Activated CD4-positive, alpha-beta T cell treated with anti-CD3 and anti-CD28 coated beads, Interleukin-2, amount 10 ng/mL, durations not matched to agents 24 days and 14 days (primary cell): ENCODE measurements at regions not wholly inside any gene's neighbourhood (a gene's known extent, or its start where the extent isn't known, plus 50 kb on each side); places are given as distances from the start of the nearest gene placed in this dataset.
"Not testable (repeated sequence)": the region's sequence is repeated elsewhere in the genome, so short reads cannot be mapped to it uniquely, and the experiment has no call there.

Source experiments
- DNase-seq: peaks from one replicate; pipeline ENCODE4 v3.0.0; 2022
- H3K27ac Mint-ChIP-seq: one replicate; pipeline ENCODE4 v1.8.0; 2022; ENCODE audit warnings: mild to moderate bottlenecking, mixed read lengths
- H3K27me3 Mint-ChIP-seq: one replicate; pipeline ENCODE4 v1.8.0; 2022; ENCODE audit warnings: mixed read lengths
- H3K36me3 Mint-ChIP-seq: one replicate; pipeline ENCODE4 v1.8.0; 2022; ENCODE audit warnings: low read depth, mild to moderate bottlenecking, mixed read lengths
- H3K4me1 Mint-ChIP-seq: one replicate; pipeline ENCODE4 v1.8.0; 2021; ENCODE audit warnings: mixed read lengths
- H3K4me3 Mint-ChIP-seq: one replicate; pipeline ENCODE4 v1.8.0; 2022; ENCODE audit warnings: mild to moderate bottlenecking, moderate library complexity, mixed read lengths
- H3K9me3 Mint-ChIP-seq: one replicate; pipeline ENCODE4 v1.8.0; 2021; ENCODE audit warnings: mixed read lengths
- intact Hi-C: fragments of 100-400 bp; cut with micrococcal nuclease; formaldehyde crosslinking; loops from one replicate; pipeline ENCODE4 v1.15.1; 2023

GRCh38 chr6:92114797-92115196 is 1304.6 kb downstream of the EPHA7 start:
- H3K27me3 Mint-ChIP-seq = no peaks in the 10 kb centered on the region
- H3K36me3 Mint-ChIP-seq = no peaks in the 10 kb centered on the region
- DNase-seq = no peak
- no peak overlapping the region for H3K27ac Mint-ChIP-seq
- no peaks in the 10 kb centered on the region for H3K4me1 Mint-ChIP-seq
- H3K9me3 Mint-ChIP-seq = peaks cover 3% of the 10 kb centered on the region
- no peak overlapping the region for H3K4me3 Mint-ChIP-seq
- intact Hi-C loops = no loop called here

GRCh38 chr6:92114091-92114675 is 1305.2 kb downstream of the EPHA7 start:
- Mint-ChIP-seq H3K4me1 (no peaks in the 10 kb centered on the region), H3K27ac (no peak overlapping the region), H3K27me3 (no peaks in the 10 kb centered on the region), H3K9me3 (peaks cover 3% of the 10 kb centered on the region), H3K4me3 (no peak overlapping the region), H3K36me3 (no peaks in the 10 kb centered on the region)
- intact Hi-C loops = no loop called here
- no peak for DNase-seq

- no peak for DNase-seq
- Mint-ChIP-seq H3K4me3 (no peak overlapping the region), H3K36me3 (no peaks in the 10 kb centered on the region), H3K27me3 (no peaks in the 10 kb centered on the region), H3K27ac (no peak overlapping the region), H3K4me1 (no peaks in the 10 kb centered on the region), H3K9me3 (peaks cover 11% of the 10 kb centered on the region)
- intact Hi-C loops = no loop called here
Measured at GRCh38 chr6:92111386-92111785, 1308.0 kb downstream of the EPHA7 start.

- no peaks in the 10 kb centered on the region for H3K27me3 Mint-ChIP-seq
- no peak overlapping the region for H3K4me3 Mint-ChIP-seq
- peaks cover 14% of the 10 kb centered on the region for H3K9me3 Mint-ChIP-seq
- no peak for DNase-seq
- H3K4me1 Mint-ChIP-seq = no peaks in the 10 kb centered on the region
- H3K27ac Mint-ChIP-seq = no peak overlapping the region
- intact Hi-C loops = no loop called here
- H3K36me3 Mint-ChIP-seq = no peaks in the 10 kb centered on the region
Measured at GRCh38 chr6:92110403-92110802, 1309.0 kb downstream of the EPHA7 start.

GRCh38 chr6:92109956-92110355 is 1309.4 kb downstream of the EPHA7 start:
- Mint-ChIP-seq H3K4me3 (no peak overlapping the region), H3K36me3 (no peaks in the 10 kb centered on the region), H3K4me1 (no peaks in the 10 kb centered on the region), H3K27me3 (no peaks in the 10 kb centered on the region), H3K9me3 (peaks cover 14% of the 10 kb centered on the region), H3K27ac (no peak overlapping the region)
- intact Hi-C loops = no loop called here
- no peak for DNase-seq

- Mint-ChIP-seq H3K36me3 (no peaks in the 10 kb centered on the region), H3K27ac (no peak overlapping the region), H3K9me3 (peaks cover 14% of the 10 kb centered on the region), H3K4me1 (no peaks in the 10 kb centered on the region), H3K4me3 (no peak overlapping the region), H3K27me3 (no peaks in the 10 kb centered on the region)
- intact Hi-C loops = no loop called here
- no peak for DNase-seq
Measured at GRCh38 chr6:92109256-92109655, 1310.1 kb downstream of the EPHA7 start.

- intact Hi-C loops = no loop called here
- peaks cover 4% of the 10 kb centered on the region for H3K9me3 Mint-ChIP-seq
- H3K27ac Mint-ChIP-seq = no peak overlapping the region
- H3K27me3 Mint-ChIP-seq = no peaks in the 10 kb centered on the region
- H3K36me3 Mint-ChIP-seq = no peaks in the 10 kb centered on the region
- DNase-seq = no peak
- no peaks in the 10 kb centered on the region for H3K4me1 Mint-ChIP-seq
- H3K4me3 Mint-ChIP-seq = no peak overlapping the region
Measured at GRCh38 chr6:92086750-92087149, 1332.6 kb downstream of the EPHA7 start.

GRCh38 chr6:92083914-92084313 is 1335.4 kb downstream of the EPHA7 start:
- DNase-seq, H3K27me3 Mint-ChIP-seq, H3K4me1 Mint-ChIP-seq, H3K4me3 Mint-ChIP-seq, intact Hi-C loops, H3K27ac Mint-ChIP-seq, H3K9me3 Mint-ChIP-seq, H3K36me3 Mint-ChIP-seq: not testable (repeated sequence)

GRCh38 chr6:92072387-92072786 is 1347.0 kb downstream of the EPHA7 start:
- DNase-seq = no peak
- H3K4me3 Mint-ChIP-seq = no peak overlapping the region
- H3K27me3 Mint-ChIP-seq = no peaks in the 10 kb centered on the region
- H3K4me1 Mint-ChIP-seq = no peaks in the 10 kb centered on the region
- no peak overlapping the region for H3K27ac Mint-ChIP-seq
- H3K36me3 Mint-ChIP-seq = no peaks in the 10 kb centered on the region
- intact Hi-C loops = no loop called here
- no peaks in the 10 kb centered on the region for H3K9me3 Mint-ChIP-seq

- no peaks in the 10 kb centered on the region for H3K27me3 Mint-ChIP-seq
- no peak for DNase-seq
- no peaks in the 10 kb centered on the region for H3K36me3 Mint-ChIP-seq
- H3K4me3 Mint-ChIP-seq = no peak overlapping the region
- H3K27ac Mint-ChIP-seq = no peak overlapping the region
- no peaks in the 10 kb centered on the region for H3K9me3 Mint-ChIP-seq
- intact Hi-C loops = no loop called here
- no peaks in the 10 kb centered on the region for H3K4me1 Mint-ChIP-seq
Measured at GRCh38 chr6:92069781-92070180, 1349.6 kb downstream of the EPHA7 start.

- H3K4me3 Mint-ChIP-seq = no peak overlapping the region
- no peak for DNase-seq
- H3K27ac Mint-ChIP-seq = no peak overlapping the region
- intact Hi-C loops = no loop called here
- H3K27me3 Mint-ChIP-seq = no peaks in the 10 kb centered on the region
- H3K9me3 Mint-ChIP-seq = no peaks in the 10 kb centered on the region
- H3K36me3 Mint-ChIP-seq = no peaks in the 10 kb centered on the region
- no peaks in the 10 kb centered on the region for H3K4me1 Mint-ChIP-seq
Measured at GRCh38 chr6:92052513-92052912, 1366.8 kb downstream of the EPHA7 start.

- no peak for DNase-seq
- H3K36me3 Mint-ChIP-seq = no peaks in the 10 kb centered on the region
- H3K4me1 Mint-ChIP-seq = no peaks in the 10 kb centered on the region
- intact Hi-C loops = no loop called here
- H3K27ac Mint-ChIP-seq = no peak overlapping the region
- H3K27me3 Mint-ChIP-seq = no peaks in the 10 kb centered on the region
- H3K9me3 Mint-ChIP-seq = no peaks in the 10 kb centered on the region
- no peak overlapping the region for H3K4me3 Mint-ChIP-seq
Measured at GRCh38 chr6:92050216-92050615, 1369.1 kb downstream of the EPHA7 start.

GRCh38 chr6:92047860-92048259 is 1371.5 kb downstream of the EPHA7 start:
- Mint-ChIP-seq H3K4me3 (no peak overlapping the region), H3K9me3 (no peaks in the 10 kb centered on the region), H3K27ac (no peak overlapping the region), H3K27me3 (no peaks in the 10 kb centered on the region), H3K4me1 (no peaks in the 10 kb centered on the region), H3K36me3 (no peaks in the 10 kb centered on the region)
- no peak for DNase-seq
- intact Hi-C loops = no loop called here

GRCh38 chr6:92047152-92047850 is 1372.1 kb downstream of the EPHA7 start:
- H3K36me3 Mint-ChIP-seq = no peaks in the 10 kb centered on the region
- no peaks in the 10 kb centered on the region for H3K27me3 Mint-ChIP-seq
- no peaks in the 10 kb centered on the region for H3K4me1 Mint-ChIP-seq
- no peak overlapping the region for H3K27ac Mint-ChIP-seq
- no peak for DNase-seq
- H3K9me3 Mint-ChIP-seq = no peaks in the 10 kb centered on the region
- H3K4me3 Mint-ChIP-seq = no peak overlapping the region
- intact Hi-C loops = no loop called here

- intact Hi-C loops = no loop called here
- H3K4me1 Mint-ChIP-seq = no peaks in the 10 kb centered on the region
- H3K27me3 Mint-ChIP-seq = no peaks in the 10 kb centered on the region
- DNase-seq = no peak
- no peaks in the 10 kb centered on the region for H3K36me3 Mint-ChIP-seq
- no peaks in the 10 kb centered on the region for H3K9me3 Mint-ChIP-seq
- no peak overlapping the region for H3K27ac Mint-ChIP-seq
- H3K4me3 Mint-ChIP-seq = no peak overlapping the region
Measured at GRCh38 chr6:92044312-92044711, 1375.0 kb downstream of the EPHA7 start.
